ENCODE measurements at regions not wholly inside any gene's neighbourhood (a gene's known extent, or its start where the extent isn't known, plus 50 kb on each side); places are given as distances from the start of the nearest gene placed in this dataset.

DNA sequence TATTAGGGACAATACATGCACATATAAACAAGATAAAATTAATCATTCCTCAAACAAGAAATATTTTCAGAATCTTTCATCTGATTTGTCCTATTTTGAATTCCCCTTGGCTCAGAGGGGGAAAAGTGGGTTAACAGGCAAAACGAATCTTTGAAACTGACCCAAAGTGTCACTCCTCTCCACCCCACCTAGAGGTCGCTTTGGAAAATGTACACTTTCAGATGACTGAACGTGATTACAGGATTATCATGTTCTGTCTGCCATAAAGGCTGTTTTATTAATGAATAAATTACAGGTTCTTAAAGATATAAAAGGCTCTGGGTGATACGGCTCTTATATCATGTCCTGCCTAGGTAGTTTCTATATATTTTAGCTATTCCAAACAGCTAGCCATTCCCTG, 1735.0 kb downstream of the LRRC4C start:
- no peaks in the 10 kb centered on the region for H3K27me3 ChIP-seq (ENCODE audit: insufficient read depth, low read length)
- H3K9me3 ChIP-seq (ENCODE audit: low read depth, low read length), result no peaks in the 10 kb centered on the region
- H3K36me3 ChIP-seq (ENCODE audit: insufficient read depth, low read length), result no peaks in the 10 kb centered on the region
- H4K20me1 ChIP-seq (ENCODE audit: insufficient read depth, low read length), result no peaks in the 10 kb centered on the region
- no peak overlapping the region for H3K27ac ChIP-seq (ENCODE audit: low read depth, low read length)
- no peak for DNase-seq (ENCODE audit: insufficient read length, low spot score, missing footprints)
- H2AFZ ChIP-seq (ENCODE audit: low read length), result no peak overlapping the region
- H3K4me3 ChIP-seq (ENCODE audit: insufficient read depth, low read length), result no peak overlapping the region
- H3K79me2 ChIP-seq (ENCODE audit: insufficient read depth, low read length), result no peaks in the 10 kb centered on the region
- TF ChIP-seq, protein P1, sequence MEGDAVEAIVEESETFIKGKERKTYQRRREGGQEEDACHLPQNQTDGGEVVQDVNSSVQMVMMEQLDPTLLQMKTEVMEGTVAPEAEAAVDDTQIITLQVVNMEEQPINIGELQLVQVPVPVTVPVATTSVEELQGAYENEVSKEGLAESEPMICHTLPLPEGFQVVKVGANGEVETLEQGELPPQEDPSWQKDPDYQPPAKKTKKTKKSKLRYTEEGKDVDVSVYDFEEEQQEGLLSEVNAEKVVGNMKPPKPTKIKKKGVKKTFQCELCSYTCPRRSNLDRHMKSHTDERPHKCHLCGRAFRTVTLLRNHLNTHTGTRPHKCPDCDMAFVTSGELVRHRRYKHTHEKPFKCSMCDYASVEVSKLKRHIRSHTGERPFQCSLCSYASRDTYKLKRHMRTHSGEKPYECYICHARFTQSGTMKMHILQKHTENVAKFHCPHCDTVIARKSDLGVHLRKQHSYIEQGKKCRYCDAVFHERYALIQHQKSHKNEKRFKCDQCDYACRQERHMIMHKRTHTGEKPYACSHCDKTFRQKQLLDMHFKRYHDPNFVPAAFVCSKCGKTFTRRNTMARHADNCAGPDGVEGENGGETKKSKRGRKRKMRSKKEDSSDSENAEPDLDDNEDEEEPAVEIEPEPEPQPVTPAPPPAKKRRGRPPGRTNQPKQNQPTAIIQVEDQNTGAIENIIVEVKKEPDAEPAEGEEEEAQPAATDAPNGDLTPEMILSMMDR (IDR thresholded peaks at IDR 0.05; ENCODE audit: extremely low read depth, low read depth, low read length), result no peak
- H3K4me2 ChIP-seq (ENCODE audit: insufficient read depth, low read length), result no peak overlapping the region
- no peaks in the 10 kb centered on the region for H3K4me1 ChIP-seq (ENCODE audit: insufficient read depth, low read length)

DNA sequence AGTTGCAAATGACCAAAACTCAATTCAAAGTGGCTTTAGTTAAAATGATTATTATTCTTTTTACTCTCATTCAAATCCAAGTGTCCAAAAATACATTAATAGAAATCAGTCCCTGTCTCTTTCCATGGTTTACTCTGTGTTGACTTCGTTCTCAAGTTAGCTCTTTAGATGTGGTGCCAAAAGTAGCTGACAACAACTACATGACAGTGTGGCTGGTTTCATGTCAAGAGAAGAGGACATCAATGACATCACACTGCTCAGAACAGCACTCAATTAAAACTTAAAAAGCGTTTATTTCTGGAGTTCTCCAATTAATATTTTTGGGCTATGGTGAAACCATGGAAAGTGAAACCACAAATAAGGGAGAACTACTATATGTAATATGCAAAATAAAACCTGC, 1746.9 kb downstream of the LRRC4C start:
- H3K27me3 ChIP-seq (ENCODE audit: insufficient read depth, low read length), result no peaks in the 10 kb centered on the region
- DNase-seq (ENCODE audit: insufficient read length, low spot score, missing footprints), result no peak
- H2AFZ ChIP-seq (ENCODE audit: low read length), result no peak overlapping the region
- no peaks in the 10 kb centered on the region for H3K79me2 ChIP-seq (ENCODE audit: insufficient read depth, low read length)
- no peaks in the 10 kb centered on the region for H3K9me3 ChIP-seq (ENCODE audit: low read depth, low read length)
- no peaks in the 10 kb centered on the region for H3K36me3 ChIP-seq (ENCODE audit: insufficient read depth, low read length)
- no peak overlapping the region for H3K4me2 ChIP-seq (ENCODE audit: insufficient read depth, low read length)
- TF ChIP-seq, protein P1 (IDR thresholded peaks at IDR 0.05; ENCODE audit: extremely low read depth, low read depth, low read length), result no peak
- H3K4me1 ChIP-seq (ENCODE audit: insufficient read depth, low read length), result no peaks in the 10 kb centered on the region
- no peak overlapping the region for H3K4me3 ChIP-seq (ENCODE audit: insufficient read depth, low read length)
- H3K27ac ChIP-seq (ENCODE audit: low read depth, low read length), result no peak overlapping the region
- no peaks in the 10 kb centered on the region for H4K20me1 ChIP-seq (ENCODE audit: insufficient read depth, low read length)

DNA sequence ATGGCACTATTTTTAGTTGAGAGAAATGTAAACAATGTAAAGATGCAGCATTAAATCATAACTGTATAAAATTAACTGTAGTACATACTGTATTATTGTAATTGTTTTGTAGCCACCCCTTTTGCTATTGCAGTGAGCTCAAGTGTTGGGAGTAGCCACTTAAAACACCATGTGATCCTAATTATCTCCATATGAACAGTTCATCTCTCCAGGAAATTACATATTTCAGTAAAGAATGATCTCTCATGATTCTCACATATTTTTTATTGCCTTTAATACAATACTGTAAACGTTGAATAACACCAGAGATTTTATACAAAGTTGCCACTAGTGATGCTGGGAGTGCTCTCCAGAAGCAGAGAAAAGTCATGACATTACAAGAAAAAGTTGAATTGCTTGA, 1768.6 kb downstream of the LRRC4C start:
- no peaks in the 10 kb centered on the region for H3K79me2 ChIP-seq (ENCODE audit: insufficient read depth, low read length)
- H3K36me3 ChIP-seq (ENCODE audit: insufficient read depth, low read length), result no peaks in the 10 kb centered on the region
- H3K4me1 ChIP-seq (ENCODE audit: insufficient read depth, low read length), result no peaks in the 10 kb centered on the region
- TF ChIP-seq, protein P1 (IDR thresholded peaks at IDR 0.05; ENCODE audit: extremely low read depth, low read depth, low read length), result no peak
- H4K20me1 ChIP-seq (ENCODE audit: insufficient read depth, low read length), result no peaks in the 10 kb centered on the region
- no peak overlapping the region for H2AFZ ChIP-seq (ENCODE audit: low read length)
- H3K4me3 ChIP-seq (ENCODE audit: insufficient read depth, low read length), result no peak overlapping the region
- no peak overlapping the region for H3K27ac ChIP-seq (ENCODE audit: low read depth, low read length)
- peaks cover 3% of the 10 kb centered on the region for H3K9me3 ChIP-seq (ENCODE audit: low read depth, low read length)
- no peak for DNase-seq (ENCODE audit: insufficient read length, low spot score, missing footprints)
- no peak overlapping the region for H3K4me2 ChIP-seq (ENCODE audit: insufficient read depth, low read length)
- no peaks in the 10 kb centered on the region for H3K27me3 ChIP-seq (ENCODE audit: insufficient read depth, low read length)

DNA sequence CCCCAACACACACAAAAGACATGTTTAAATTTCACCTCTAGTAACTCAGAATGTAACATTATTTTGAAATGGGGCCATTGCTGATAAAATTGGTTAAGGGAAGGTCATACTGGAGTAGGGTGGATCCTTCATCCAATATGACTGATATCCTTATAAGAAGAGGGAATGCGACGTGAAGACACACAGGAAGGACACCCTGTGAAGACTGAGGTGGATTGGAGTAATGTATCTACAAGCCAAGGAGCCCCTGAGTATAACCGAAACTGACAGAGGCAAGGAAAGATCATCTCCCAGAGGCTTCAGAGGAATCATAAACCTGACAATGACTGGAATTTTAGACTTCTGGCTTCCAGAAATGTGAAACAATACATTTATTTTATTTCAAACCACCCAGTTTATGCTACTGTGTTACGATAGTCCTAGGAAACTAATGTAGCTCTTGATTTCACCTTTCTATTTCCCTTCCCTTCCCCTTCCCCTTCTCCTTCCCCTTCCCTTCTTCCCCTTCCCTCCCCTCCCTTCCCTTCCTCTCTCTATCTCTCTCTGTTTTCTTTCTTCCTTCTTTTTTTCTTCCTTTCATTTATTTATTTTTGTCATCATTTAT, 1775.4 kb downstream of the LRRC4C start:
- no peak for DNase-seq (ENCODE audit: insufficient read length, low spot score, missing footprints)

More for the DNA sequence above, 1775.4 kb downstream of the LRRC4C start:
- H3K4me2 ChIP-seq (ENCODE audit: insufficient read depth, low read length), result no peak overlapping the region
- no peak overlapping the region for H3K4me3 ChIP-seq (ENCODE audit: insufficient read depth, low read length)
- TF ChIP-seq, protein P1 (IDR thresholded peaks at IDR 0.05; ENCODE audit: extremely low read depth, low read depth, low read length), result no peak
- no peaks in the 10 kb centered on the region for H3K4me1 ChIP-seq (ENCODE audit: insufficient read depth, low read length)
- H3K79me2 ChIP-seq (ENCODE audit: insufficient read depth, low read length), result no peaks in the 10 kb centered on the region
- H3K27ac ChIP-seq (ENCODE audit: low read depth, low read length), result no peak overlapping the region
- no peaks in the 10 kb centered on the region for H4K20me1 ChIP-seq (ENCODE audit: insufficient read depth, low read length)
- peaks cover 5% of the 10 kb centered on the region for H3K9me3 ChIP-seq (ENCODE audit: low read depth, low read length)
- H2AFZ ChIP-seq (ENCODE audit: low read length), result no peak overlapping the region
- H3K36me3 ChIP-seq (ENCODE audit: insufficient read depth, low read length), result no peaks in the 10 kb centered on the region
- H3K27me3 ChIP-seq (ENCODE audit: insufficient read depth, low read length), result no peaks in the 10 kb centered on the region

All from osteoblast (primary cell).